ENCODE measurements at regions not wholly inside any gene's neighbourhood (a gene's known extent, or its start where the extent isn't known, plus 50 kb on each side); places are given as distances from the start of the nearest gene placed in this dataset.

DNA sequence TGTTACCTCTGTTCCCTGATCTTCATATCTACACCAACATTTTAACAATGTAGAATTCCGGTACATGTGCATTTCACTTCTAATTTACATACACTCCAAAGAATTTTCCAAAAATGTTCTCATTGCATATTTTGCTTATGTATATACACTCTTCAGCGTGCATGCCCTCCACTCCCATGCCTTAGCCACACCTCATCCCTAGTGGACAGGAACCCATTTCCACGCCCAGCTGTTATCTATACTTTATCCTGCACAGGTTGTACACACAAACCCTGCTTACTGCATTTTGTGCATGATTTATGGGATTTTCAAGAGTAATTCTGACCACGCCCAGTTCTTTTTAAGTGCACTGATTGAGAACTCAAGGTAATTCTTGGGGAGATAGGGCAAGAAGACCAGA is 102.4 kb downstream of the TFAP2C start:
- TF ChIP-seq TEAD4 (IDR thresholded peaks at IDR 0.05) (no peak), FOXM1 (IDR thresholded peaks at IDR 0.05; ENCODE audit: borderline replicate concordance, low read depth) (no peak), CEBPB (IDR thresholded peaks at IDR 0.05) (no peak), YY1 (IDR thresholded peaks at IDR 0.05; ENCODE audit: low read depth) (no peak), TCF12 (IDR thresholded peaks at IDR 0.05; ENCODE audit: low read depth) (no peak), CREB1 (IDR thresholded peaks at IDR 0.05; ENCODE audit: low read depth) (no peak), EP300 (IDR thresholded peaks at IDR 0.05; ENCODE audit: borderline replicate concordance) (no peak), EGR1 (IDR thresholded peaks at IDR 0.05) (no peak), ZBTB7A (IDR thresholded peaks at IDR 0.05; ENCODE audit: low read depth) (no peak), NFIC (IDR thresholded peaks at IDR 0.05) (no peak), USF1 (IDR thresholded peaks at IDR 0.05) (no peak)
- TF ChIP-seq, protein P1, sequence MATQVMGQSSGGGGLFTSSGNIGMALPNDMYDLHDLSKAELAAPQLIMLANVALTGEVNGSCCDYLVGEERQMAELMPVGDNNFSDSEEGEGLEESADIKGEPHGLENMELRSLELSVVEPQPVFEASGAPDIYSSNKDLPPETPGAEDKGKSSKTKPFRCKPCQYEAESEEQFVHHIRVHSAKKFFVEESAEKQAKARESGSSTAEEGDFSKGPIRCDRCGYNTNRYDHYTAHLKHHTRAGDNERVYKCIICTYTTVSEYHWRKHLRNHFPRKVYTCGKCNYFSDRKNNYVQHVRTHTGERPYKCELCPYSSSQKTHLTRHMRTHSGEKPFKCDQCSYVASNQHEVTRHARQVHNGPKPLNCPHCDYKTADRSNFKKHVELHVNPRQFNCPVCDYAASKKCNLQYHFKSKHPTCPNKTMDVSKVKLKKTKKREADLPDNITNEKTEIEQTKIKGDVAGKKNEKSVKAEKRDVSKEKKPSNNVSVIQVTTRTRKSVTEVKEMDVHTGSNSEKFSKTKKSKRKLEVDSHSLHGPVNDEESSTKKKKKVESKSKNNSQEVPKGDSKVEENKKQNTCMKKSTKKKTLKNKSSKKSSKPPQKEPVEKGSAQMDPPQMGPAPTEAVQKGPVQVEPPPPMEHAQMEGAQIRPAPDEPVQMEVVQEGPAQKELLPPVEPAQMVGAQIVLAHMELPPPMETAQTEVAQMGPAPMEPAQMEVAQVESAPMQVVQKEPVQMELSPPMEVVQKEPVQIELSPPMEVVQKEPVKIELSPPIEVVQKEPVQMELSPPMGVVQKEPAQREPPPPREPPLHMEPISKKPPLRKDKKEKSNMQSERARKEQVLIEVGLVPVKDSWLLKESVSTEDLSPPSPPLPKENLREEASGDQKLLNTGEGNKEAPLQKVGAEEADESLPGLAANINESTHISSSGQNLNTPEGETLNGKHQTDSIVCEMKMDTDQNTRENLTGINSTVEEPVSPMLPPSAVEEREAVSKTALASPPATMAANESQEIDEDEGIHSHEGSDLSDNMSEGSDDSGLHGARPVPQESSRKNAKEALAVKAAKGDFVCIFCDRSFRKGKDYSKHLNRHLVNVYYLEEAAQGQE (IDR thresholded peaks at IDR 0.05; ENCODE audit: low read depth), result no peak

DNA sequence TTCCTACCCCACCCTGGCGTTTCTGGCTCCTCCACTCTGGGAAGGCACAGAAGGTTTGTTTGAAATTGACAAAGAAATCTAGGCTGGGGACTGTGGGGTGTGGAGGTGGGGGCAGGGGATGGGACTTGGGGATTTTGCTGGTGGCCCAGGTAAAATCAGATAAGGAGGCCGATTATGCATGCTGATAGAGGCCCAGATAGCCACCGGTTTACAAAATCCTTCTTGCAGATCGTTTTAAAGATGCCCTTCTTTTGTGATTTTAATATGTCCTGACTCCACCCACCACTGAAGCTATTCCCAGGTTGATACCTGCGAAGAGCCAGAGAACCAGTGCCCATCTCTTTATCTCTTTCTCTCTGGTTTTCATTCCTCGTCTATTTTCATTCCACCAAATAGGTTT is 104.9 kb downstream of the TFAP2C start:
- TF ChIP-seq CEBPB (IDR thresholded peaks at IDR 0.05), result no peak
- no peak for TF ChIP-seq TCF12 (IDR thresholded peaks at IDR 0.05; ENCODE audit: low read depth)
- TF ChIP-seq TAF1 (IDR thresholded peaks at IDR 0.05; ENCODE audit: low read depth), result no peak
- TF ChIP-seq, protein P1 (IDR thresholded peaks at IDR 0.05; ENCODE audit: low read depth), result no peak
- no peak for TF ChIP-seq EP300 (IDR thresholded peaks at IDR 0.05; ENCODE audit: borderline replicate concordance)

DNA sequence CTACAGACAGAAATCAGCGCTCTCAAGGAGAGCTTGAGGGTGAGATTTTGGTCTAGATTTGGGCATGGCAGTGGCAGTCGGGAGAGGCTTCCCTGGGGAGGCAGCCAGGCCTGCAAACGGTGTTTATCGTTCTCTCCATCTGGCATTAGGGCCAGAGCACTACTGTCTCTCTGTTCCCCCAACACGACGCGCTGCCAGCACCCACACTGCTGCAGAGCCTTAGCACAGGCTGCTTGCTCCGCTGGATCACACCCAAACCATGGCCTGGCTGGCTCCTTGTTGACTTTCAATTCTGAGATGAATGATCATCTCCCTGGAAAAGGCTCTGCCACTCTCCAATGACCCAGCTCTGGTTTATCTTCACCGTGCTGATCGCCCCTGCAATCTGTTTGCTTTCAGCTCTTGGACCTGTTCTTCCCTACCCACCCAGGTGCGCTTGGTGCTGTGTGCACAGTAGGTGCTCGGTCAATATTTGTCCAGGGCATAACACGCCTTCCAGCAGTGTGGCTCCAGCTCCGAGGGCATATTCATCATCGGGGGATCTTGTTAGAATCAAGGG is 106.1 kb downstream of the TFAP2C start:
- TF ChIP-seq FOXM1 (IDR thresholded peaks at IDR 0.05; ENCODE audit: borderline replicate concordance, low read depth) (no peak), EP300 (IDR thresholded peaks at IDR 0.05; ENCODE audit: borderline replicate concordance) (no peak), TAF1 (IDR thresholded peaks at IDR 0.05; ENCODE audit: low read depth) (no peak), RAD21 (IDR thresholded peaks at IDR 0.05; ENCODE audit: low read depth) (no peak), CEBPB (IDR thresholded peaks at IDR 0.05) (no peak), TEAD4 (IDR thresholded peaks at IDR 0.05) (no peak), NFIC (IDR thresholded peaks at IDR 0.05) (no peak)
- TF ChIP-seq, protein P1 (IDR thresholded peaks at IDR 0.05; ENCODE audit: low read depth), result no peak

DNA sequence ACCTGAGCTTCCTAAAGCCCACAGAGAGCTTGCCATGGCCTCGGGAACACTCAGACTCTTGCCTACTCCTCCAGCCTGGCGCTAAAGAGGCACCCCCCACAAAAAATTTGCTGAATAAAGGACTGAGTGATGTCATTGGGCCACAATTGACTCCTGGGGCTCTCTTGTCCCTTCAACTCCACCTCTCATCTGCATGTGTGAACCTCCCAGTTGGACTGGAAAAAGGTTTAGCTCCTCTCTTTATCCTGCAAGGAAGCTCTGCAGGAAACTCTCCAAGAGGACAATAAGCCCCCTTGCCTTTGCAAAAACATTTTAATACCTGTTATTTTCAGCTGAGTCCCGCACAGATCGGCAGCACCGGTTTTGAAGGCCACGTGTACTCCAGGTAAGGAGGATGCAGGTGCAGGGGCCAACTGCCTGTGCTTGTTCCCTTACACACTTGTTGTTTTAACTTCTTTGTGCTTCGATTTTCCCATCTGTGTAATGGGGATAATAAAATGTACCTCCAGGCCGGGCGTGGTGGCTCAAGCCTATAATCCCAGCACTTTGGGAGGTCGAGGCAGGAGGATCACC is 107.3 kb downstream of the TFAP2C start:
- TF ChIP-seq TEAD4 (IDR thresholded peaks at IDR 0.05) (no peak), YY1 (IDR thresholded peaks at IDR 0.05; ENCODE audit: low read depth) (no peak), NFIC (IDR thresholded peaks at IDR 0.05) (no peak), TAF1 (IDR thresholded peaks at IDR 0.05; ENCODE audit: low read depth) (no peak)

- TF ChIP-seq TCF12 (IDR thresholded peaks at IDR 0.05; ENCODE audit: low read depth) (no peak), EP300 (IDR thresholded peaks at IDR 0.05; ENCODE audit: borderline replicate concordance) (no peak), USF1 (IDR thresholded peaks at IDR 0.05) (no peak)
Observed at GRCh38 chr20:56748476-56749377, 119.6 kb downstream of the TFAP2C start.

Data from Ishikawa (cell line).